AML-193 (cell line): ENCODE measurements at regions not wholly inside any gene's neighbourhood (a gene's known extent, or its start where the extent isn't known, plus 50 kb on each side); places are given as distances from the start of the nearest gene placed in this dataset.
A peak's percentile ranks its signal among the peaks of the same experiment; 100 is the strongest.

Source experiments
- DNase-seq, 2 experiments: peaks; one replicate each; lab custom pipeline; 2025; lab: John Stamatoyannopoulos, UW

GRCh38 chr12:11946161-11946560, 124.6 kb upstream of the BCL2L14 start:
- DNase-seq: no peak

GRCh38 chr12:11947213-11947612, 123.5 kb upstream of the BCL2L14 start:
- no peak for DNase-seq

DNA sequence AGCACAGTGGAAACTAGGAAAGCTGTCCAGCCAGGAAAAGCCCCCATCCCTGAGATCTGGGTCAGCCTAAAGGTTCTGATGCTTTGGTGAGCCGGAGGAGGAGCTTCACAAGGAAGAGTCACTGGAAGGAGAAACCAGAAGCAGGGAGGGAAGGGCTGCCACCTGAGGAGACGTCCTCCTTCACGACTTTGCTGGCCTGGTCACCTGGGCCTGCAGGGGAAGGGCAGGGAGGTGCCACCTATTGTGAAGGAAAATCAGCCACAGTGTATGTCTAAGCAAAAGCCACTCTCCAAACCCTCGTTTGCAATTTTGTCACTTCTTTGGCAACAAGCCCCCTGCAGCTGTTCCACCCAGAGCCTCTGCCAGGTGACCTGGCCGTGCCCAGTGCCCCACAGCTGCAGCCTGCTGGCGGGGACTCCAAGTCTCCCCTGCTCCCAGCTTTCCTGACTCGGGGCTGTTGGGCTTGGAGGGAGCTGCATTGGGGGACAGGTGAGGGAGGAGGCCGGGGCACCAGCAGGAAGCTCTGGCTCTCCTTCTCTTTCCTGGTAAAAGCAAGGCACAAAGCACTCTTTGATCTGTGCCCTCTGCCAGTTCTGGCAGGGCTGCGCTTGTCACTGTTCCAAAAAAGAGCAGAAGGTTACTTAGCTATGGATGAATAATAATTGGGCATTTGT, 120.9 kb upstream of the BCL2L14 start:
- DNase-seq: no peak

GRCh38 chr12:11951209-11951608, 119.5 kb upstream of the BCL2L14 start:
- no peak for DNase-seq

GRCh38 chr12:11953523-11953922, 117.2 kb upstream of the BCL2L14 start:
- no peak for DNase-seq

- no peak for DNase-seq
Measured at GRCh38 chr12:11954181-11954580, 116.6 kb upstream of the BCL2L14 start.

GRCh38 chr12:11958221-11959091, 112.3 kb upstream of the BCL2L14 start:
- DNase-seq: no peak

GRCh38 chr12:11959117-11959823, 111.5 kb upstream of the BCL2L14 start:
- no peak for DNase-seq

GRCh38 chr12:11960646-11961045, 110.1 kb upstream of the BCL2L14 start:
- no peak for DNase-seq

GRCh38 chr12:11961686-11962085, 109.1 kb upstream of the BCL2L14 start:
- no peak for DNase-seq

- DNase-seq: peak; percentile 35 to 50
Measured at GRCh38 chr12:11962860-11963259, 107.9 kb upstream of the BCL2L14 start.

GRCh38 chr12:11963841-11964471, 106.8 kb upstream of the BCL2L14 start:
- no peak for DNase-seq

- DNase-seq: no peak
Measured at GRCh38 chr12:11965258-11965910, 105.4 kb upstream of the BCL2L14 start.

- DNase-seq: no peak
Measured at GRCh38 chr12:11967376-11968047, 103.2 kb upstream of the BCL2L14 start.

GRCh38 chr12:11968048-11968383, 102.7 kb upstream of the BCL2L14 start:
- no peak for DNase-seq

- DNase-seq: no peak
Measured at GRCh38 chr12:11968516-11968915, 102.2 kb upstream of the BCL2L14 start.

DNA sequence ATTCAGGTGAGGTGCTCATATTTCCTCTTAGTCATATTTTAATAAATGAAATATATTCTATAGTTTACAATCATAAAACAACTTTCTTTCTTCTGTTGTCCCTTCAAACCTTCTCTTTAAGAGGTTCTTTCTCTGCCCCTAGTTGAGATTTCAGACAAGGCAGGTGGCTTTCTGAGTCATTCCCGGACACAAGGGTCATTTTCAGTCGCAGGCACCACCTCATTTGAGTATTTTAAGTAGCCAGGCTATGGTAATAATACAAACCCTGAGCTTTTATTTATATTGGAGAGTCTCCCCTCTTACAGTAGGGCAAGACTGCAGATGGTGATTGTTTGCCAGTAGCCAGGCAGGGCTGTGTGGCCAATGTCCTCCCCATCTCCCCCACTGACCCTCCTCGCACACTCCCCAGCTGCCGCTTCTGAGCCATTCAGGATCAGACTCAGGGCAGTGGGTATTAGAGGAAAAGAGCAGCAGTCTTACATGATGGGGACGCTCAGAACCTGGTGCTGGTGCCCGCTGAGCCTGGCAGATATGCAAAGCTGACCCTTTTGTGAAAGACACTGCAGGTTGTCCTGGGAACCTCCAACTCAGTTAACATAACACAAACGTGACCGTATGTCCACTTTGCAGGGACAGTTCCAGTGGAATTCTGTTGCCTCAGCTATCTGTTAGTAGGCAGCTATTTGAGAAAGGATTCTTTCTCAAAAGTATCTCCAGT, 101.1 kb upstream of the BCL2L14 start:
- no peak for DNase-seq

DNA sequence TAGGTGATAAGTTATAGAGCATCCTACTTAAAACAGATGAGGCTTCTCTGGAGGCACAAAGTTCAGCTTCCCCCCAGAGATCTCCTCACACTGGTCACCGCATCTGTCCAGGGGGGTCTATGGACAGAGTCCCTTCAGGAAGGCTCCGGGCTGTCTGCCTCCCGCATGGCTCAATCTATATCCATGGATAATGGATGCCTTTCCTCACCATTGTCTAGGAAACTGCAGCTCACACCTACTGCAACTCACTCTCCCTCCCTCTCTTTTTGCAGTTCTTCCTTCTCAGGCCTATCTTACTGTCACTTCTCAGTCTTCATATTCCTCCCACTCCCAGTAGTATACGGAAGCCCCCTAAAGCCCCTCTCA, 100.6 kb upstream of the BCL2L14 start:
- DNase-seq: no peak

- DNase-seq: no peak
Measured at GRCh38 chr12:11973396-11973795, 97.3 kb upstream of the BCL2L14 start.

DNA sequence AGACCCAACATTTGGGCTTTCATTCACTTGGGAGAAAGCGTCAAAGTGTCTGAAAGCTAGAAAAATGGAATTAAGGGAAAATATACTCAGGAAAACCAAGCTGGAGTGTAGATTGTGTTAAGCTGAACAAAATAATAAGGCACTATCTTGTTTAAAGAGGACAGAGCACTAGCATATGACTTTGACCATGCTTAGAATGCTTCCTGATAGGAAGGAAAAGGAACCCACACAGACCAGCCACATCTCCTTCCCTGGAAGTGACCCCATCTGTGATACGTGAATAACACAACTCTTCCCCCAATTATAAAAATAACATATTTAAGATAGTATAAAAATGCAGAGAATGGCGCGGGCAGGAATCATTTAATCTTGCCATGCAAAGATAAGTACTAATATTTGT, 94.7 kb upstream of the BCL2L14 start:
- DNase-seq: no peak
